ENCODE measurements at regions not wholly inside any gene's neighbourhood (a gene's known extent, or its start where the extent isn't known, plus 50 kb on each side); places are given as distances from the start of the nearest gene placed in this dataset.
"Not testable (repeated sequence)": the region's sequence is repeated elsewhere in the genome, so short reads cannot be mapped to it uniquely, and the experiment has no call there.

GRCh38 chr2:111311568-111311967 is 190.9 kb downstream of the BCL2L11 start:
- TF ChIP-seq CTCF (IDR thresholded peaks at IDR 0.05 in 4 of 5, conservative IDR thresholded peaks at IDR 0.05 in 1 of 5); POLR2A (IDR thresholded peaks at IDR 0.05): not testable (repeated sequence)
